ENCODE measurements at regions not wholly inside any gene's neighbourhood (a gene's known extent, or its start where the extent isn't known, plus 50 kb on each side); places are given as distances from the start of the nearest gene placed in this dataset.
A peak's percentile ranks its signal among the peaks of the same experiment; 100 is the strongest.

DNA sequence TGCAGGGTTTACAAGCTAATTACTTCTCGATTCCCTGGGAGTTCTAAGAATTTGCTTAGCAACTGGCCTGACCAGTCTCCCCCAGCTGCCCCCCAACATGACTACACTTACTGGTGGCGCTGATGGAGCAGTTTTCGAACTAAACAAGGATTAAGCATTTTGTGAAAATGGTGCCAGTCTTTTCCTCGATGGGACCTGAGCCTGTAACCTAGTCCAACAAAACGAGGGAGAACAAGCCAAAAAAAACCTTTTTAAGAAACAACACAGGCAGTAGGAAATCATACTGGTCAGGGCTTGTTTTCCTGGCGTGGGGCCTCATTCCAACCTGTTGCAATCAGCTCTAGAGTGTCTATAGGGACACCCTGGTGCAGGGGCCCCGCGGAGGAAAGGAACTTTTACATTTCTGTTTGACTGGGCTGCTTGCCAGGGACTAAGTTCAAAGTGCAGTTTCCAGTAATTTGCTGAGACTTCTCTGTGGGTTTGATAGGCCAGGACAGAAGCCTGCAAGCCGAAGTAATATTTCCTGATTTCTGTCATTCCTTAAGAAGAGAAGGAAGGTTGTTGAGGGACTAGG is 158.7 kb downstream of the SPRY1 start:
- no peaks in the 10 kb centered on the region for H3K36me3 ChIP-seq (ENCODE audit: control insufficient read depth in 2 of 3, insufficient read depth in 3 of 3, low read length in 3 of 3)
- peak overlapping the region in 1 of 3 donors; percentile 52 for H3K9ac ChIP-seq (ENCODE audit: low read length in 3 of 3)
- H3K27ac ChIP-seq (ENCODE audit: low read depth in 2 of 2, low read length in 2 of 2): peak overlapping the region; percentile 84 to 92
- intact Hi-C loops (cut with DNase I): loop anchor here (10.0 kb wide), 1 partner anchor 151 kb away; no protein-coding TSS in a partner anchor
- no peaks in the 10 kb centered on the region for H3K27me3 ChIP-seq (ENCODE audit: control insufficient read depth, insufficient read depth, low read length)
- H3K9me3 ChIP-seq (ENCODE audit: control insufficient read depth in 2 of 3, insufficient read depth in 1 of 3, low read length in 3 of 3): no peaks in the 10 kb centered on the region
- peak; percentile 83 for FAIRE-seq
- TF ChIP-seq CTCF (IDR thresholded peaks at IDR 0.05; ENCODE audit: borderline replicate concordance, extremely low read depth, insufficient read depth): no peak
- H3K4me3 ChIP-seq (ENCODE audit: low read length in 3 of 3): peak overlapping the region in 1 of 3 donors; percentile 29
- peak; percentile 88 to 96 (median 94) for DNase-seq
- H3K4me1 ChIP-seq (ENCODE audit: control insufficient read depth in 2 of 3, insufficient read depth in 2 of 3, low read depth in 1 of 3, low read length in 3 of 3): peaks cover 11 to 38% (median 14%) of the 10 kb centered on the region in 3 donors

DNA sequence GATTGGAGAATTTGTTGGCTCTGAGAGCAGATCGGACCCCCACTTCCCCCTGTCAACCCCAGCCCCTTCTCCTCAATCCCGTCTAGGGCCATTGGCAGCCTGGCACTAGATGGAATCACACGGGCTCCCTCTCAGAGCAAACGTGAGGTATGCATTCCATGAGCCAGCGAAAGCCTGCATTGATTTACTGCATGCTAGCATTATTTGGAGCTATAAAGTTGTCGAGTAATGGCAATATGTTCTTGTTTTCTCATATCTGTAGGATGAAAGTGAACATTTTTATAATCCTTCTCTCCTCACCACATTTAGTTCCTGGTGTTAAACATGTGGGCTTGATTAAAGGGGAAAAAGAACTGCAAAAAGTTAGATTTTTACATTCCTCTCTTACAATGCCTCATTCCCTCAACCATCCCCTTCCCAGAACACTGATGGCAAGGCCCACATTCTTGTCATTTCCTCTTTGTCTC is 159.2 kb downstream of the SPRY1 start:
- FAIRE-seq (no peak), DNase-seq (peak in 1 of 5 donors; percentile 77)
- Histone ChIP-seq H3K4me1 (ENCODE audit: control insufficient read depth in 2 of 3, insufficient read depth in 2 of 3, low read depth in 1 of 3, low read length in 3 of 3) (peaks cover 11 to 39% (median 14%) of the 10 kb centered on the region in 3 donors), H3K27me3 (ENCODE audit: control insufficient read depth, insufficient read depth, low read length) (no peaks in the 10 kb centered on the region), H3K36me3 (ENCODE audit: control insufficient read depth in 2 of 3, insufficient read depth in 3 of 3, low read length in 3 of 3) (no peaks in the 10 kb centered on the region), H3K9me3 (ENCODE audit: control insufficient read depth in 2 of 3, insufficient read depth in 1 of 3, low read length in 3 of 3) (no peaks in the 10 kb centered on the region), H3K4me3 (ENCODE audit: low read length in 3 of 3) (no peak overlapping the region), H3K27ac (ENCODE audit: low read depth in 2 of 2, low read length in 2 of 2) (peak overlapping the region; percentile 84 to 92), H3K9ac (ENCODE audit: low read length in 3 of 3) (peak overlapping the region in 1 of 3 donors; percentile 52)
- no peak for TF ChIP-seq CTCF (IDR thresholded peaks at IDR 0.05; ENCODE audit: borderline replicate concordance, extremely low read depth, insufficient read depth)
- intact Hi-C loops (cut with DNase I): loop anchor here (10.0 kb wide), 1 partner anchor 151 kb away; no protein-coding TSS in a partner anchor

DNA sequence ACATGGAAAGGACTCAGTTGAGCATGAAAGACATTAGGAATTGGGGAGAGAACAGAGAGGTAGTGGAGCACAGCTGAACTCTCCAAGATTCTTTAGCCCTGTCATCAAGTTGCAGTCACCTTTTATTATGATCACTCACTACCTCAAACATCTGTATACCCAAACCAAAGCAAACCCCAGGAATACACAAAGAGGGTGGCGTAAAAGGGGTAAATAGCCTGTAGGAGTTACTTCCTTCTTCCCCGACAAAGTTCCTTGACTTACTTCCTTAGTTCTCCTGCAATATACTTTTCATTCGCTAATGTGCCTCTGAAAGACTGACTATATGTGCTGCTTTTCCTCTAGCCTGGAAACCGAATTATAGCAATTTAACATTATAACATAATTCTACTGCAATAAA is 159.9 kb downstream of the SPRY1 start:
- H3K9me3 ChIP-seq (ENCODE audit: control insufficient read depth in 2 of 3, insufficient read depth in 1 of 3, low read length in 3 of 3): no peaks in the 10 kb centered on the region
- H3K27ac ChIP-seq (ENCODE audit: low read depth in 2 of 2, low read length in 2 of 2): peak overlapping the region; percentile 84 to 92
- H3K36me3 ChIP-seq (ENCODE audit: control insufficient read depth in 2 of 3, insufficient read depth in 3 of 3, low read length in 3 of 3): no peaks in the 10 kb centered on the region
- TF ChIP-seq CTCF (IDR thresholded peaks at IDR 0.05; ENCODE audit: borderline replicate concordance, extremely low read depth, insufficient read depth): no peak
- FAIRE-seq (no peak), DNase-seq (no peak)
- intact Hi-C loops (cut with DNase I): loop anchor here (10.0 kb wide), 1 partner anchor 152 kb away; no protein-coding TSS in a partner anchor
- H3K4me3 ChIP-seq (ENCODE audit: low read length in 3 of 3): no peak overlapping the region
- H3K9ac ChIP-seq (ENCODE audit: low read length in 3 of 3): no peak overlapping the region
- H3K4me1 ChIP-seq (ENCODE audit: control insufficient read depth in 2 of 3, insufficient read depth in 2 of 3, low read depth in 1 of 3, low read length in 3 of 3): peaks cover 11 to 39% (median 14%) of the 10 kb centered on the region in 3 donors
- H3K27me3 ChIP-seq (ENCODE audit: control insufficient read depth, insufficient read depth, low read length): no peaks in the 10 kb centered on the region
